PC-9 (cell line): ENCODE measurements at regions not wholly inside any gene's neighbourhood (a gene's known extent, or its start where the extent isn't known, plus 50 kb on each side); places are given as distances from the start of the nearest gene placed in this dataset.

Source experiments
- BruUV-seq: library from RNA; stranded (reverse); fragments of 400-500 nt; replicated peaks from 2 replicates; lab custom pipeline; 2021; lab: Mats Ljungman, UMichigan
- CTCF ChIA-PET: fragments of 300-600 bp; sonication (Branson Sonifier 250); formaldehyde crosslinking; loops from one replicate; lab custom pipeline; 2022; ENCODE audit warnings: antibody characterized with exemption; lab: Charles Lee
- POLR2A ChIA-PET: fragments of 300-600 bp; sonication (Branson Sonifier 250); formaldehyde crosslinking; loops from one replicate; lab custom pipeline; 2022; ENCODE audit warnings: antibody characterized with exemption; ENCODE audit not compliant: unreplicated experiment; lab: Charles Lee
- DNase-seq, 2 experiments: peaks; one replicate each; pipeline versions ENCODE4 v3.0.0 to v3.0.0-alpha.2; 2015 to 2022; ENCODE audit warnings: mixed read lengths in 1 of 2
- H2AFZ ChIP-seq: fragments of 200-600 bp; sonication (generic); 2 replicates; pipeline ENCODE4 v1.8.1; 2017; ENCODE audit warnings: antibody characterized with exemption
- H3F3A ChIP-seq: fragments of 200-600 bp; sonication (generic); 2 replicates; pipeline ENCODE4 v1.8.1; 2017; ENCODE audit warnings: antibody characterized with exemption, mild to moderate bottlenecking, low read depth; ENCODE audit not compliant: insufficient read depth
- H3K27ac ChIP-seq: fragments of 200-600 bp; sonication (generic); 2 replicates; pipeline ENCODE4 v1.6.1; 2016; ENCODE audit warnings: mixed run types
- H3K27me3 ChIP-seq: fragments of 200-600 bp; sonication (generic); 2 replicates; pipeline ENCODE4 v1.6.1; 2016; ENCODE audit warnings: low read depth, mixed run types; ENCODE audit not compliant: insufficient read depth
- H3K36me3 ChIP-seq: fragments of 200-600 bp; sonication (generic); 2 replicates; pipeline ENCODE4 v1.6.1; 2016; ENCODE audit warnings: low read depth, mixed run types
- H3K4me1 ChIP-seq: fragments of 200-600 bp; sonication (generic); replicated peaks from 2 replicates; pipeline ENCODE4 v1.6.1; 2016; ENCODE audit warnings: mixed run types; ENCODE audit not compliant: insufficient read depth
- H3K4me2 ChIP-seq: fragments of 200-600 bp; sonication (generic); 2 replicates; pipeline ENCODE4 v1.6.1; 2017; ENCODE audit warnings: mixed run types
- H3K4me3 ChIP-seq: fragments of 200-600 bp; sonication (generic); 2 replicates; pipeline ENCODE4 v1.6.1; 2016; ENCODE audit warnings: mixed run types
- H3K79me2 ChIP-seq: fragments of 200-600 bp; sonication (generic); 2 replicates; pipeline ENCODE4 v1.6.1; 2017; ENCODE audit warnings: low read depth, mixed run types
- H3K9me2 ChIP-seq: fragments of 200-600 bp; sonication (generic); 2 replicates; pipeline ENCODE4 v1.8.1; 2017; ENCODE audit warnings: mild to moderate bottlenecking; ENCODE audit not compliant: insufficient read depth
- H3K9me3 ChIP-seq: fragments of 200-600 bp; sonication (generic); 2 replicates; pipeline ENCODE4 v1.8.1; 2016; ENCODE audit warnings: low read depth; ENCODE audit not compliant: insufficient read depth
- H4K20me1 ChIP-seq: fragments of 200-600 bp; sonication (generic); 2 replicates; pipeline ENCODE4 v1.8.1; 2017; ENCODE audit not compliant: insufficient read depth
- CTCF ChIP-seq: fragments of 200-600 bp; sonication (generic); conservative IDR thresholded peaks from 2 replicates; pipeline ENCODE4 v1.6.1; 2017; ENCODE audit warnings: mixed run types, antibody characterized with exemption, mild to moderate bottlenecking, moderate library complexity
- EZH2 ChIP-seq: fragments of 200-600 bp; sonication (generic); IDR thresholded peaks from 2 replicates; pipeline ENCODE4 v1.8.0; 2017; ENCODE audit warnings: antibody characterized with exemption, low read depth
- intact Hi-C: fragments of 100-400 bp; cut with micrococcal nuclease; formaldehyde crosslinking; loops from one replicate; pipeline ENCODE4 v1.10.0; 2022; ENCODE audit not compliant: unreplicated experiment

- Histone ChIP-seq H3K4me3 (no peak overlapping the region), H3K27me3 (no peaks in the 10 kb centered on the region), H3K27ac (no peak overlapping the region), H3K4me1 (no peaks in the 10 kb centered on the region), H3K4me2 (no peak overlapping the region), H3K9me2 (0 out of 2 replicates have a peak, but pooled peaks cover 2% of the 10 kb centered on the region), H3K79me2 (no peaks in the 10 kb centered on the region), H2AFZ (no peak overlapping the region; the same call in 1 of the 2 replicates), H3F3A (no peaks in the 10 kb centered on the region), H3K9me3 (peaks cover 3% of the 10 kb centered on the region; the same call in 1 of the 2 replicates), H3K36me3 (no peaks in the 10 kb centered on the region), H4K20me1 (no peaks in the 10 kb centered on the region)
- intact Hi-C loops, result no loop called here
- no peak for DNase-seq
- ChIA-PET CTCF (no interaction called here), POLR2A (no interaction called here)
- BruUV-seq, result no TSS peak
- TF ChIP-seq CTCF (no peak), EZH2 (no peak)
These were observed 851.2 kb downstream of the EFNB2 start for GRCh38 chr13:105684216-105684615.

- TF ChIP-seq EZH2 (no peak), CTCF (no peak)
- Histone ChIP-seq H3K27me3 (no peaks in the 10 kb centered on the region), H3F3A (no peaks in the 10 kb centered on the region), H2AFZ (no peak overlapping the region), H3K36me3 (no peaks in the 10 kb centered on the region), H3K9me2 (0 out of 2 replicates have a peak, but pooled peaks cover 2% of the 10 kb centered on the region), H3K79me2 (no peaks in the 10 kb centered on the region), H4K20me1 (no peaks in the 10 kb centered on the region), H3K4me3 (no peak overlapping the region), H3K4me1 (no peaks in the 10 kb centered on the region), H3K4me2 (no peak overlapping the region), H3K27ac (no peak overlapping the region), H3K9me3 (peaks cover 3% of the 10 kb centered on the region; the same call in 1 of the 2 replicates)
- ChIA-PET POLR2A (no interaction called here), CTCF (no interaction called here)
- intact Hi-C loops, result no loop called here
- BruUV-seq, result no TSS peak
- no peak for DNase-seq
These were observed 855.6 kb downstream of the EFNB2 start for GRCh38 chr13:105679838-105680237.

- H3K9me2 ChIP-seq, result no peaks in the 10 kb centered on the region
- no peaks in the 10 kb centered on the region for H3K27me3 ChIP-seq
- no peak overlapping the region for H2AFZ ChIP-seq
- TF ChIP-seq CTCF, result no peak
- no peak for TF ChIP-seq EZH2
- H3K4me2 ChIP-seq, result no peak overlapping the region
- H3K36me3 ChIP-seq, result no peaks in the 10 kb centered on the region
- no peaks in the 10 kb centered on the region for H3K4me1 ChIP-seq
- H3K27ac ChIP-seq, result no peak overlapping the region
- BruUV-seq, result no TSS peak
- H3F3A ChIP-seq, result no peaks in the 10 kb centered on the region
- ChIA-PET POLR2A (no interaction called here), CTCF (no interaction called here)
- no peaks in the 10 kb centered on the region for H4K20me1 ChIP-seq
- H3K4me3 ChIP-seq, result no peak overlapping the region
- peaks cover 3% of the 10 kb centered on the region; the same call in 1 of the 2 replicates for H3K9me3 ChIP-seq
- intact Hi-C loops, result no loop called here
- DNase-seq, result no peak
- H3K79me2 ChIP-seq, result no peaks in the 10 kb centered on the region
These were observed 857.4 kb downstream of the EFNB2 start for GRCh38 chr13:105678072-105678471.
